Dendritic cell treated with granulocyte-macrophage colony-stimulating factor and Interleukin-4, amounts not matched to agents 40 ng/mL and 50 ng/mL, for 4 days (primary cell): ENCODE measurements at regions not wholly inside any gene's neighbourhood (a gene's known extent, or its start where the extent isn't known, plus 50 kb on each side); places are given as distances from the start of the nearest gene placed in this dataset.
"Not testable (repeated sequence)": the region's sequence is repeated elsewhere in the genome, so short reads cannot be mapped to it uniquely, and the experiment has no call there.

Experiments
- H3K27ac Mint-ChIP-seq: one replicate; pipeline ENCODE4 v1.8.0; 2022; ENCODE audit warnings: mild to moderate bottlenecking, mixed read lengths
- H3K27me3 Mint-ChIP-seq: one replicate; pipeline ENCODE4 v1.8.0; 2022; ENCODE audit warnings: mild to moderate bottlenecking, mixed read lengths
- H3K36me3 Mint-ChIP-seq: one replicate; pipeline ENCODE4 v1.8.0; 2022; ENCODE audit warnings: low read depth, mixed read lengths
- H3K4me1 Mint-ChIP-seq: one replicate; pipeline ENCODE4 v1.8.0; 2022; ENCODE audit warnings: low read depth, mixed read lengths
- H3K4me3 Mint-ChIP-seq: one replicate; pipeline ENCODE4 v1.8.0; 2022; ENCODE audit warnings: mild to moderate bottlenecking, moderate library complexity, mixed read lengths
- H3K9me3 Mint-ChIP-seq: one replicate; pipeline ENCODE4 v1.8.0; 2022; ENCODE audit warnings: mixed read lengths
- intact Hi-C: fragments of 100-400 bp; cut with micrococcal nuclease; formaldehyde crosslinking; loops from one replicate; pipeline ENCODE4 v1.15.0; 2022

GRCh38 chr12:126937431-126937830 is 1329.5 kb upstream of the TMEM132C start:
- no peaks in the 10 kb centered on the region for H3K9me3 Mint-ChIP-seq
- H3K4me3 Mint-ChIP-seq = no peak overlapping the region
- H3K36me3 Mint-ChIP-seq = no peaks in the 10 kb centered on the region
- peaks cover 3% of the 10 kb centered on the region for H3K27me3 Mint-ChIP-seq
- intact Hi-C loops = no loop called here
- H3K4me1 Mint-ChIP-seq = peaks cover 7% of the 10 kb centered on the region
- no peak overlapping the region for H3K27ac Mint-ChIP-seq

GRCh38 chr12:126944684-126945083 is 1322.3 kb upstream of the TMEM132C start:
- Mint-ChIP-seq H3K27me3 (no peaks in the 10 kb centered on the region), H3K27ac (no peak overlapping the region), H3K4me3 (no peak overlapping the region), H3K36me3 (no peaks in the 10 kb centered on the region), H3K9me3 (peaks cover 9% of the 10 kb centered on the region), H3K4me1 (no peaks in the 10 kb centered on the region)
- intact Hi-C loops = no loop called here

- not testable (repeated sequence) for H3K4me3 Mint-ChIP-seq, H3K4me1 Mint-ChIP-seq
Observed at GRCh38 chr12:126946958-126947357, 1320.0 kb upstream of the TMEM132C start.

GRCh38 chr12:126949558-126949957 is 1317.4 kb upstream of the TMEM132C start:
- no peaks in the 10 kb centered on the region for H3K27me3 Mint-ChIP-seq
- H3K27ac Mint-ChIP-seq = no peak overlapping the region
- H3K4me1 Mint-ChIP-seq = no peaks in the 10 kb centered on the region
- H3K4me3 Mint-ChIP-seq = no peak overlapping the region
- intact Hi-C loops = no loop called here
- peaks cover 6% of the 10 kb centered on the region for H3K9me3 Mint-ChIP-seq
- H3K36me3 Mint-ChIP-seq = no peaks in the 10 kb centered on the region

More at GRCh38 chr12:126946958-126947357, 1320.0 kb upstream of the TMEM132C start:
- intact Hi-C loops, H3K36me3 Mint-ChIP-seq, H3K27me3 Mint-ChIP-seq, H3K9me3 Mint-ChIP-seq, H3K27ac Mint-ChIP-seq: not testable (repeated sequence)

GRCh38 chr12:126950266-126950665 is 1316.7 kb upstream of the TMEM132C start:
- intact Hi-C loops = no loop called here
- Mint-ChIP-seq H3K27ac (no peak overlapping the region), H3K27me3 (no peaks in the 10 kb centered on the region), H3K36me3 (no peaks in the 10 kb centered on the region), H3K9me3 (no peaks in the 10 kb centered on the region), H3K4me3 (no peak overlapping the region), H3K4me1 (no peaks in the 10 kb centered on the region)

GRCh38 chr12:126952096-126953007 is 1314.6 kb upstream of the TMEM132C start:
- H3K27ac Mint-ChIP-seq = no peak overlapping the region
- no peaks in the 10 kb centered on the region for H3K27me3 Mint-ChIP-seq
- H3K9me3 Mint-ChIP-seq = peaks cover 9% of the 10 kb centered on the region

GRCh38 chr12:126953365-126953889 is 1313.5 kb upstream of the TMEM132C start:
- Mint-ChIP-seq H3K9me3 (peaks cover 9% of the 10 kb centered on the region), H3K27ac (no peak overlapping the region), H3K36me3 (no peaks in the 10 kb centered on the region), H3K4me1 (no peaks in the 10 kb centered on the region), H3K27me3 (no peaks in the 10 kb centered on the region), H3K4me3 (no peak overlapping the region)
- intact Hi-C loops = no loop called here

More at GRCh38 chr12:126952096-126953007, 1314.6 kb upstream of the TMEM132C start:
- intact Hi-C loops = no loop called here
- H3K36me3 Mint-ChIP-seq = no peaks in the 10 kb centered on the region
- H3K4me3 Mint-ChIP-seq = no peak overlapping the region
- no peaks in the 10 kb centered on the region for H3K4me1 Mint-ChIP-seq

GRCh38 chr12:126960221-126960620 is 1306.7 kb upstream of the TMEM132C start:
- intact Hi-C loops = no loop called here
- no peaks in the 10 kb centered on the region for H3K36me3 Mint-ChIP-seq
- no peak overlapping the region for H3K4me3 Mint-ChIP-seq
- H3K4me1 Mint-ChIP-seq = no peaks in the 10 kb centered on the region
- no peak overlapping the region for H3K27ac Mint-ChIP-seq
- no peaks in the 10 kb centered on the region for H3K27me3 Mint-ChIP-seq
- H3K9me3 Mint-ChIP-seq = peaks cover 21% of the 10 kb centered on the region

GRCh38 chr12:126960709-126961108 is 1306.3 kb upstream of the TMEM132C start:
- H3K9me3 Mint-ChIP-seq = peaks cover 21% of the 10 kb centered on the region
- H3K27ac Mint-ChIP-seq = no peak overlapping the region
- no peaks in the 10 kb centered on the region for H3K27me3 Mint-ChIP-seq
- no peaks in the 10 kb centered on the region for H3K4me1 Mint-ChIP-seq
- no peaks in the 10 kb centered on the region for H3K36me3 Mint-ChIP-seq
- intact Hi-C loops = no loop called here
- H3K4me3 Mint-ChIP-seq = no peak overlapping the region

- no peaks in the 10 kb centered on the region for H3K36me3 Mint-ChIP-seq
- no peak overlapping the region for H3K27ac Mint-ChIP-seq
- no peak overlapping the region for H3K4me3 Mint-ChIP-seq
- no peaks in the 10 kb centered on the region for H3K4me1 Mint-ChIP-seq
- intact Hi-C loops = no loop called here
- H3K9me3 Mint-ChIP-seq = peaks cover 12% of the 10 kb centered on the region
- H3K27me3 Mint-ChIP-seq = no peaks in the 10 kb centered on the region
Observed at GRCh38 chr12:126963825-126964224, 1303.1 kb upstream of the TMEM132C start.

GRCh38 chr12:126966498-126966897 is 1300.5 kb upstream of the TMEM132C start:
- Mint-ChIP-seq H3K4me3 (no peak overlapping the region), H3K27ac (no peak overlapping the region), H3K9me3 (peaks cover 12% of the 10 kb centered on the region), H3K4me1 (no peaks in the 10 kb centered on the region), H3K36me3 (no peaks in the 10 kb centered on the region), H3K27me3 (no peaks in the 10 kb centered on the region)
- intact Hi-C loops = no loop called here

GRCh38 chr12:126967152-126967551 is 1299.8 kb upstream of the TMEM132C start:
- Mint-ChIP-seq H3K36me3 (no peaks in the 10 kb centered on the region), H3K9me3 (peaks cover 12% of the 10 kb centered on the region), H3K27ac (no peak overlapping the region), H3K4me1 (no peaks in the 10 kb centered on the region), H3K27me3 (no peaks in the 10 kb centered on the region), H3K4me3 (no peak overlapping the region)
- intact Hi-C loops = no loop called here

- Mint-ChIP-seq H3K4me3 (no peak overlapping the region), H3K9me3 (peaks cover 1% of the 10 kb centered on the region), H3K27ac (no peak overlapping the region), H3K27me3 (no peaks in the 10 kb centered on the region), H3K36me3 (no peaks in the 10 kb centered on the region), H3K4me1 (no peaks in the 10 kb centered on the region)
- intact Hi-C loops = no loop called here
Observed at GRCh38 chr12:126974779-126975178, 1292.2 kb upstream of the TMEM132C start.

GRCh38 chr12:126976579-126976978 is 1290.4 kb upstream of the TMEM132C start:
- intact Hi-C loops = no loop called here
- Mint-ChIP-seq H3K36me3 (no peaks in the 10 kb centered on the region), H3K27me3 (no peaks in the 10 kb centered on the region), H3K27ac (no peak overlapping the region), H3K4me3 (no peak overlapping the region), H3K9me3 (peaks cover 14% of the 10 kb centered on the region), H3K4me1 (no peaks in the 10 kb centered on the region)
